K562 (cell line): ENCODE measurements at regions not wholly inside any gene's neighbourhood (a gene's known extent, or its start where the extent isn't known, plus 50 kb on each side); places are given as distances from the start of the nearest gene placed in this dataset.

ENCODE experiments used
- CHD7 ChIP-seq: fragments of 200-600 bp; sonication (generic); IDR thresholded peaks from one replicate; pipeline ENCODE4 v1.6.1; 2012; ENCODE audit warnings: mild to moderate bottlenecking, low read depth, low read length, inconsistent platforms
- FOXJ3 ChIP-seq: sonication (generic); formaldehyde crosslinking; IDR thresholded peaks from 2 replicates; pipeline ENCODE4 v1.4.0; 2020; ENCODE audit warnings: mild to moderate bottlenecking, missing genetic modification reagents
- FOXP1 ChIP-seq: sonication (generic); formaldehyde crosslinking; IDR thresholded peaks from 2 replicates; pipeline ENCODE4 v1.8.0; 2022; ENCODE audit warnings: mild to moderate bottlenecking, missing genetic modification reagents
- KAT8 ChIP-seq: fragments of 450-650 bp; IDR thresholded peaks from 2 replicates; pipeline ENCODE4 v1.6.1; 2016; ENCODE audit warnings: low read depth, mild to moderate bottlenecking
- KDM2B ChIP-seq: fragments of 250-450 bp; sonication (Bioruptor Pico); IDR thresholded peaks from 2 replicates; pipeline ENCODE4 v1.8.0; 2021; ENCODE audit warnings: mild to moderate bottlenecking, moderate library complexity
- MAFK ChIP-seq: IDR thresholded peaks from 2 replicates; pipeline ENCODE4 v1.6.1; 2011; ENCODE audit warnings: low read length, improper control_type of control experiment
- NCOA4 ChIP-seq: fragments of 450-650 bp; IDR thresholded peaks from 2 replicates; pipeline ENCODE4 v1.6.1; 2018; ENCODE audit warnings: mild to moderate bottlenecking; ENCODE audit not compliant: partially characterized antibody
- ZFP30 ChIP-seq: fragments of 250-450 bp; sonication (Bioruptor Pico); IDR thresholded peaks from 2 replicates; pipeline ENCODE4 v1.8.0; 2022; ENCODE audit warnings: moderate library complexity, mild to moderate bottlenecking, inconsistent platforms, borderline replicate concordance
- ZNF780A ChIP-seq: fragments of 250-450 bp; sonication (Bioruptor Pico); IDR thresholded peaks from 2 replicates; pipeline ENCODE4 v1.5.0; 2021; ENCODE audit warnings: mild to moderate bottlenecking

- TF ChIP-seq ZFP30 (CRISPR knock-in tag): no peak
- TF ChIP-seq MAFK: no peak
- no peak for TF ChIP-seq ZNF780A (CRISPR knock-in tag)
- no peak for TF ChIP-seq NCOA4
- TF ChIP-seq KAT8: no peak
- no peak for TF ChIP-seq FOXP1 (CRISPR knock-in tag)
- TF ChIP-seq FOXJ3 (CRISPR knock-in tag): no peak
- no peak for TF ChIP-seq KDM2B (CRISPR knock-in tag)
- TF ChIP-seq CHD7: no peak
- TF ChIP-seq, all 486 proteins: peak for 0
These were observed 100.6 kb upstream of the PRR20G start (continued) for GRCh38 chr3:127388427-127388826.
